Trophoblast cell (in vitro differentiated cells and primary cell): ENCODE measurements at regions not wholly inside any gene's neighbourhood (a gene's known extent, or its start where the extent isn't known, plus 50 kb on each side); places are given as distances from the start of the nearest gene placed in this dataset.

ENCODE experiments used
- DNase-seq, 2 donors: peaks; one replicate each; pipeline ENCODE4 v3.0.0-alpha.2; 2016
- H2AFZ ChIP-seq: 2 replicates; pipeline ENCODE4 v1.6.1; 2013; ENCODE audit warnings: low read length, moderate library complexity, mild to moderate bottlenecking; ENCODE audit not compliant: insufficient read depth, poor library complexity
- H2AK5ac ChIP-seq: 2 replicates; pipeline ENCODE4 v1.6.1; 2013; ENCODE audit warnings: mild to moderate bottlenecking, low read length
- H2BK120ac ChIP-seq: 2 replicates; pipeline ENCODE4 v1.6.1; 2013; ENCODE audit warnings: low read length, mild to moderate bottlenecking, moderate library complexity; ENCODE audit not compliant: insufficient read depth, poor library complexity
- H2BK12ac ChIP-seq: 2 replicates; pipeline ENCODE4 v1.6.1; 2013; ENCODE audit warnings: mild to moderate bottlenecking, low read length, moderate library complexity
- H2BK5ac ChIP-seq: 2 replicates; pipeline ENCODE4 v1.6.1; 2013; ENCODE audit warnings: low read length, low read depth, moderate library complexity, mild to moderate bottlenecking; ENCODE audit not compliant: poor library complexity
- H3K14ac ChIP-seq: 2 replicates; pipeline ENCODE4 v1.6.1; 2013; ENCODE audit warnings: mild to moderate bottlenecking, low read length
- H3K18ac ChIP-seq: 2 replicates; pipeline ENCODE4 v1.6.1; 2013; ENCODE audit warnings: mild to moderate bottlenecking, low read length
- H3K23ac ChIP-seq: 2 replicates; pipeline ENCODE4 v1.6.1; 2013; ENCODE audit warnings: low read length
- H3K27ac ChIP-seq: 2 replicates; pipeline ENCODE4 v1.5.1; 2013; ENCODE audit warnings: low read depth, mild to moderate bottlenecking, inconsistent platforms, low read length, moderate library complexity
- H3K27me3 ChIP-seq: 2 replicates; pipeline ENCODE4 v1.6.1; 2013; ENCODE audit warnings: inconsistent platforms, mild to moderate bottlenecking, low read length, moderate library complexity; ENCODE audit not compliant: insufficient read depth
- H3K36me3 ChIP-seq, 2 experiments: 1 replicate in 1 of 2; 2 replicates in 1 of 2; pipeline ENCODE4 v1.6.1; 2013; ENCODE audit warnings: low read length in 2 of 2, mild to moderate bottlenecking in 2 of 2, moderate library complexity in 1 of 2; ENCODE audit not compliant: insufficient read depth in 2 of 2, control insufficient read depth in 1 of 2
- H3K4ac ChIP-seq: 2 replicates; pipeline ENCODE4 v1.6.1; 2013; ENCODE audit warnings: low read depth, mild to moderate bottlenecking, low read length, moderate library complexity
- H3K4me1 ChIP-seq, 2 experiments: 1 replicate in 1 of 2; 2 replicates in 1 of 2; pipeline ENCODE4 v1.6.1; 2013; ENCODE audit warnings: low read length in 2 of 2, mild to moderate bottlenecking in 2 of 2, moderate library complexity in 1 of 2; ENCODE audit not compliant: insufficient read depth in 2 of 2, control insufficient read depth in 1 of 2
- H3K4me2 ChIP-seq: 2 replicates; pipeline ENCODE4 v1.6.1; 2013; ENCODE audit warnings: inconsistent platforms, mild to moderate bottlenecking, low read length, moderate library complexity
- H3K4me3 ChIP-seq: 2 replicates; pipeline ENCODE4 v1.5.1; 2013; ENCODE audit warnings: mild to moderate bottlenecking, low read depth, low read length, inconsistent platforms
- H3K79me1 ChIP-seq: one replicate; pipeline ENCODE4 v1.6.1; 2013; ENCODE audit warnings: low read length
- H3K79me2 ChIP-seq: 2 replicates; pipeline ENCODE4 v1.6.1; 2013; ENCODE audit warnings: low read length, mild to moderate bottlenecking; ENCODE audit not compliant: control insufficient read depth, insufficient read depth, poor library complexity
- H3K9ac ChIP-seq: 2 replicates; pipeline ENCODE4 v1.6.1; 2013; ENCODE audit warnings: mild to moderate bottlenecking, low read length
- H3K9me3 ChIP-seq: 2 replicates; pipeline ENCODE4 v1.6.1; 2013; ENCODE audit warnings: low read depth, mild to moderate bottlenecking, control low read depth, inconsistent platforms, low read length; ENCODE audit not compliant: insufficient read depth
- H4K12ac ChIP-seq: 2 replicates; pipeline ENCODE4 v1.6.1; 2013; ENCODE audit warnings: low read depth, mild to moderate bottlenecking, low read length, moderate library complexity
- H4K8ac ChIP-seq: 2 replicates; pipeline ENCODE4 v1.6.1; 2013; ENCODE audit warnings: low read depth, mild to moderate bottlenecking, low read length, moderate library complexity
- H4K91ac ChIP-seq: one replicate; pipeline ENCODE4 v1.6.1; 2013; ENCODE audit warnings: low read depth, mild to moderate bottlenecking, low read length, moderate library complexity
- WGBS: extraction: QIAGEN DNeasy Blood & Tissue Kit; methylation state at CpG from one replicate; pipeline ENCODE4 v1.1.7; 2013; ENCODE audit warnings: missing lambda C conversion rate; ENCODE audit not compliant: insufficient read length, insufficient coverage; ENCODE audit errors: extremely low coverage; 5-methylcytosine and 5-hydroxymethylcytosine counted together

DNA sequence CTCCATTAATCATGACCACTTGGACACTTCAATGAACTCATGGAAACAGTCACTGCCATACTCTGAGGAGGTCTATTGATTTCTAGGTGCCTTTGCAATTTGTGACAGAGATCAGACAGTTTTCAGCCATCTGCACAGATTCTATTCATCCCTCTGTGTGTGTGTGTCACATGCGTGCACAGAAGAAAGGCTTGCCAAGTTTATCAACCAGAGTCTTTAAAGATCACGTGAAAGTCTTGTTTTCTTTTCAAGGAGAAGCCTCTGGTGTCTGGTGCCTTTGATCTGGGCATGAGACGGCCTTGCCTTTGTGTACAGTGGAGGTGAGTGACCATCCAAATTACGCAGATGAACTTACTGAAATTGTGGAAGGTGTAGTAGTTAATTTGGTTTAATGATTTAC lies 164.2 kb downstream of the VAPA start:
- Histone ChIP-seq H3K79me2 (no peaks in the 10 kb centered on the region), H3K23ac (no peak overlapping the region), H3K18ac (no peak overlapping the region), H3K4ac (no peak overlapping the region), H3K4me2 (no peak overlapping the region), H3K14ac (no peak overlapping the region), H2AK5ac (no peak overlapping the region), H3K9ac (no peak overlapping the region), H4K91ac (no peak overlapping the region), H4K12ac (no peak overlapping the region), H2BK5ac (no peak overlapping the region), H2BK120ac (no peak overlapping the region), H3K4me3 (no peak overlapping the region), H3K27ac (no peak overlapping the region), H2AFZ (no peak overlapping the region), H4K8ac (no peak overlapping the region), H3K36me3 (no peaks in the 10 kb centered on the region), H3K9me3 (peaks cover 9% of the 10 kb centered on the region), H3K27me3 (no peaks in the 10 kb centered on the region), H3K4me1 (no peaks in the 10 kb centered on the region), H2BK12ac (no peak overlapping the region), H3K79me1 (no peaks in the 10 kb centered on the region)
- WGBS = no CpG with 5 or more reads among the region's 4 CpGs
- DNase-seq = no peak

DNA sequence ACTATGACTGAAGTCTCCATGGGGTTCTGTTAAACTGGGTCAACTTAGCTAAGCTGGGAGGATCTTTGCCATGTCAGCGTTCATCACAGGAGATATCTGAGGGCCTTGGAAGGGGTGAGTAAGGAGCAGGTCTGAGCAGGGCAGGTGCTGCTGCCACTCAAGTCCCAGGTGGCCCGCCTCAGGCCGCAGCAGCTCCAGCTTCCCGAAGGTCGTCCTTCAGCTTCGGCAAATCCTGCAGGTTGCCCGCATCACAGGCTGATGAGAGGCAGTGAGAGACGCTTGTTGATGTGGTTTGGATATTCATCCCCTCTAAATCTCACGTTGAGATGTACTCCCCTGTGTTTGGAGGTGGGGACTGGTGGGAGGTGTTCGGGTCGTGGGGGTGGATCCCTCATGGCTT lies 166.6 kb downstream of the VAPA start:
- no peak overlapping the region for H2AK5ac ChIP-seq
- H3K27ac ChIP-seq = no peak overlapping the region
- no peak overlapping the region for H2BK120ac ChIP-seq
- no peak for DNase-seq
- no peak overlapping the region for H3K18ac ChIP-seq
- H3K14ac ChIP-seq = no peak overlapping the region
- H3K27me3 ChIP-seq = no peaks in the 10 kb centered on the region
- no peak overlapping the region for H3K9ac ChIP-seq
- no peak overlapping the region for H4K12ac ChIP-seq
- peaks cover 15% of the 10 kb centered on the region for H3K9me3 ChIP-seq
- H3K4me1 ChIP-seq = no peaks in the 10 kb centered on the region
- H3K36me3 ChIP-seq = no peaks in the 10 kb centered on the region
- H3K23ac ChIP-seq = no peak overlapping the region
- H2AFZ ChIP-seq = no peak overlapping the region
- H4K91ac ChIP-seq = no peak overlapping the region
- H3K4me3 ChIP-seq = no peak overlapping the region
- H2BK5ac ChIP-seq = no peak overlapping the region
- H3K79me1 ChIP-seq = no peaks in the 10 kb centered on the region
- no peak overlapping the region for H4K8ac ChIP-seq
- no peak overlapping the region for H3K4me2 ChIP-seq
- no peaks in the 10 kb centered on the region for H3K79me2 ChIP-seq
- no CpG with 5 or more reads among the region's 11 CpGs for WGBS
- H2BK12ac ChIP-seq = no peak overlapping the region
- no peak overlapping the region for H3K4ac ChIP-seq

DNA sequence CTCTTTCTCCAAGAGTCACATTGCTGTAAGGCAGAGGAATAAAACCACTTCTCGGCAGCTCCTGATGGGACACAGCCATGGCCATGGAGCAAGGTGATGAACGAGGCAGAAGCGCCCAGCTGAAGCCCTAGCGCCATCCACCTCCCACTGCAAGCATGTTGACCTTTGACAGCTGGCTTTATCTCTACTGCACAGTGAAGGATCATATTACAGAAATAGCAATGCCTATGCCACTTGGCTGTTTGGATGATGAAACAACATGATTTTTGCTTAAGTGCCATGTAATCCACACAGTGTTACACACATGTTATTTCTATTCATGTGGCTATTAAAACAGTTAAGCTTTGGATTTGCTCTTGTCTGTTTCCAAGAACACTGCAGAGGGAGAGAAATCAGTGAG lies 167.7 kb downstream of the VAPA start:
- Histone ChIP-seq H3K79me1 (no peaks in the 10 kb centered on the region), H2BK5ac (no peak overlapping the region), H3K18ac (no peak overlapping the region), H3K9ac (no peak overlapping the region), H3K4me1 (no peaks in the 10 kb centered on the region), H3K4ac (no peak overlapping the region), H2BK12ac (no peak overlapping the region), H3K14ac (no peak overlapping the region), H3K79me2 (no peaks in the 10 kb centered on the region), H4K91ac (no peak overlapping the region), H2AK5ac (no peak overlapping the region), H3K27me3 (no peaks in the 10 kb centered on the region), H2BK120ac (no peak overlapping the region), H3K9me3 (peaks cover 15% of the 10 kb centered on the region), H4K12ac (no peak overlapping the region), H4K8ac (no peak overlapping the region), H2AFZ (no peak overlapping the region), H3K27ac (no peak overlapping the region), H3K4me2 (no peak overlapping the region), H3K23ac (no peak overlapping the region), H3K36me3 (no peaks in the 10 kb centered on the region), H3K4me3 (no peak overlapping the region)
- WGBS = no CpG with 5 or more reads among the region's 4 CpGs
- no peak for DNase-seq

DNA sequence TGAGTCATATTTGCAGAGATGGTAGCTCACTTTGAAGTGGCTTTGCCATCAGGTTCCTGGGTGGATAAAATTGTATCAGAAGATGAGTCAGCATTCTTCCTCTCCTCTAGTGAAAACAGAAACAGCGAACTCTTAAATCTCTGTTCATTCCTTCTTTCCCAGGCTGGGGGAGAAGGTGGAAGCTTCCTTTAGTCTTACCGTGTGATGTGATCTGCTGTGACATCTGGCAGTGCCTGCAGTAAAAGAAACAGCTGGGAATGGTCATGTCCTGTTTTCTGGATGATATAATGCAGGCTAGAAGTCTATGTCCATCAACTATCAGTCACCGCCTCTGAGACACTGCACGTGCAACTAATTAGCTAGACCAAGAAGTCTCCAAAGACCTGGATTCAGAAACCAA lies 171.6 kb downstream of the VAPA start:
- no peak overlapping the region for H3K18ac ChIP-seq
- H3K36me3 ChIP-seq = no peaks in the 10 kb centered on the region
- no peak overlapping the region for H2BK5ac ChIP-seq
- H3K27me3 ChIP-seq = no peaks in the 10 kb centered on the region
- DNase-seq = no peak
- peaks cover 15% of the 10 kb centered on the region for H3K9me3 ChIP-seq
- no CpG with 5 or more reads among the region's 4 CpGs for WGBS
- H3K23ac ChIP-seq = no peak overlapping the region
- H2AK5ac ChIP-seq = no peak overlapping the region
- no peaks in the 10 kb centered on the region for H3K4me1 ChIP-seq
- H2BK12ac ChIP-seq = no peak overlapping the region
- H4K91ac ChIP-seq = no peak overlapping the region
- H3K79me2 ChIP-seq = no peaks in the 10 kb centered on the region
- H2BK120ac ChIP-seq = no peak overlapping the region
- no peak overlapping the region for H3K14ac ChIP-seq
- H3K4me3 ChIP-seq = no peak overlapping the region
- H4K12ac ChIP-seq = no peak overlapping the region
- H3K27ac ChIP-seq = no peak overlapping the region
- H2AFZ ChIP-seq = no peak overlapping the region
- no peak overlapping the region for H4K8ac ChIP-seq
- no peaks in the 10 kb centered on the region for H3K79me1 ChIP-seq
- H3K9ac ChIP-seq = no peak overlapping the region
- H3K4me2 ChIP-seq = no peak overlapping the region
- no peak overlapping the region for H3K4ac ChIP-seq
